Neural progenitor cell (in vitro differentiated cells): ENCODE measurements at regions not wholly inside any gene's neighbourhood (a gene's known extent, or its start where the extent isn't known, plus 50 kb on each side); places are given as distances from the start of the nearest gene placed in this dataset.

Experiments used
- CTCF ChIP-seq: fragments of 200-600 bp; sonication (generic); IDR thresholded peaks from 2 replicates; pipeline ENCODE4 v1.5.1; 2017; ENCODE audit warnings: antibody characterized with exemption, mild to moderate bottlenecking
- EZH2 ChIP-seq: fragments of 200-600 bp; sonication (generic); IDR thresholded peaks from 2 replicates; pipeline ENCODE4 v1.6.1; 2017; ENCODE audit warnings: antibody characterized with exemption, mild to moderate bottlenecking, moderate library complexity

- no peak for TF ChIP-seq CTCF
- TF ChIP-seq EZH2: no peak
Measured at GRCh38 chr15:72861354-72861910, 77.9 kb upstream of the ADPGK start.
